GM18502 (cell line): ENCODE measurements at regions not wholly inside any gene's neighbourhood (a gene's known extent, or its start where the extent isn't known, plus 50 kb on each side); places are given as distances from the start of the nearest gene placed in this dataset.

Source experiments
- ATAC-seq: cut with Tn5 transposase; IDR thresholded peaks from one replicate; pipeline ENCODE4 v1.9.1; 2021; ENCODE audit warnings: mild to moderate bottlenecking; ENCODE audit not compliant: unreplicated experiment, poor library complexity

- no peak for ATAC-seq
These were observed 428.0 kb upstream of the ARHGEF26 start for GRCh38 chr3:153693207-153693606.

DNA sequence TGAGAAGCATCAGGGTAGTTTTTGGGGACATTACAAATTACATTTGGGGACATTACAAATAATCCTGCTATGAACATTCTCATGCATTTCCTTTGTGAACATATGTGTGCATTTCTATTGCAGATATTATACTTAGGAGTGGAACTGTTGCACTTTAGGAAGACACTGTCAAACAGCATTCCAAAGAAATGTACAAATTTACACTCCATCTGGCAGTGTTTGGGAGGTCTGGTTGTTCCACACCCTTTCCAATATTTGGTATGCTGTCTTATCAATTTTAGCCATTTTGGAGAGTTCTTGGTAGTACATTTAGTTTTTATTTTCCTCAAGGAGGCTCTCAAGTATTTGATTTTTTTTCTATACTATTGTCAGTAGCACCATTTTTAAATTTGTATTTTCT lies 419.1 kb upstream of the ARHGEF26 start:
- no peak for ATAC-seq

- no peak for ATAC-seq
These were observed 417.1 kb upstream of the ARHGEF26 start for GRCh38 chr3:153704115-153704514.

DNA sequence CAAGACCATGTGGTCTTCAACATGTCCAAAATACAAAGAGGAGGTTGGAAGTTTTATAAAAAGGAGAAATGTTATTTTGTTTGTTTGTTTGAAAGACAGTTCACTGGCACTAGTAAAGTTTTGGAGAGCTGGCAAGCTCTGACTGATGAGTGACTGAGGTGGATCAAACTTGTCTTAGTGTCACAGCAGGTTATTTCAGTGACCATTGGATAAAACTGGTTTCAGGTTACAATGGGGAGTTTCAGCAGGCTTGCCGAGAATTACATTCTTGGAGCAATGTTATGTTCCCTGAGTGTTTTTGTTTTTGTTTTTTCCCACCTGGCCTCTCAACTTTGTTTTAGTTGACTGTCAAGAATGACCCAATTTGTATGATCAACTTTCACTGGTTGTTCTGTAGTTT lies 414.5 kb upstream of the ARHGEF26 start:
- ATAC-seq: no peak

GRCh38 chr3:153714016-153714415 lies 407.2 kb upstream of the ARHGEF26 start:
- ATAC-seq: no peak

DNA sequence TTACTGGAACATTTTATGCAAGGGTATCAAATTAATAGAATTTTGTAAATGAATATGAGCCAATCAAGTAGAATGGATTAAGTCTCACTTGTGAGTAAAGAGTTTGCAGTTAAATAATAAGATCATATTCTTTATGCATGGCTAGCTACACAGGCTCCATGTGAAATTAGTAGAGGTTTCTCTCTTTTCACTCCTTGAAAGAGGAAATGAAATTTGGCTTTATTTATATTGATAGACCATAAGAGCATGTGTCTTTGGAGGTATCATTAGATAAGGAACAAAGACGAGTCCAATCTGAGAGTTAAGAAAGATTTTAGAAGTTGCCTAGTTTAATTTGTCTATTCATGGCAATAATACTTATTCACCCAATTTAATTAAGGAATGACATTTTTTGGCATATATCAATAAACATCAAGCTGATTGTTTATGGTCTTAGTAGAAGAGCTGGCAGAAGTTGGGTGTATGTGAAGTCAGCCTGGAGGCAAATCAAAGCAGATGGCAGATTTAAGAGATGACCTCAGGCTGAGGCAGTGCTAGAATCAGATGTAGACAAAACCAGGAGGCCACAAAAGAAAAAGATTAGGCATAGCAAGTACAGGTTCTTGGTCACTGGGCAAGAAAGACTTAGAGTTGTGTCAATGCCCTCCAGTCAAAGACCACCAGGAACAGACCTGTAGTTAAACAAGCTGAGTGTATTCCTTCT lies 406.5 kb upstream of the ARHGEF26 start:
- peak; percentile 58 for ATAC-seq

DNA sequence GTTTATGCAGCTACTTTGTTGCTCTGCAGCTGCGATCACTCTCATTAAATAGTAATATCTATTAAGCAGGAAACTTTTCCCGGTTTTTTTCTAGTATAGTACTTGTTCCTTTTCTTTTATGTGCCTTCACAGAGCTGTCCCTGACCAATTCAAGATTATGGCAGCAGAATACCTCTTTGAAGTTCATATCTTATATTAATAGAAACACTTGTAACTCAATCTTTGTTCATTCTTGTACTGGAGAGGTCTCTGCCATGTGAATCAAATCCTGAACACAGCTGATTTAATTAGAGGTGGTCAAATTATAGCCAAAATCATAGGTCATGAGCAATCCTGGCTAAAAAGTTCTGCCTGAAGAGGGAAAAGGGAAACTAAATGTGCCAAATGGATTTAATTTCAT lies 399.0 kb upstream of the ARHGEF26 start:
- ATAC-seq: no peak

- ATAC-seq: no peak
These were observed 390.1 kb upstream of the ARHGEF26 start for GRCh38 chr3:153731071-153731470.

DNA sequence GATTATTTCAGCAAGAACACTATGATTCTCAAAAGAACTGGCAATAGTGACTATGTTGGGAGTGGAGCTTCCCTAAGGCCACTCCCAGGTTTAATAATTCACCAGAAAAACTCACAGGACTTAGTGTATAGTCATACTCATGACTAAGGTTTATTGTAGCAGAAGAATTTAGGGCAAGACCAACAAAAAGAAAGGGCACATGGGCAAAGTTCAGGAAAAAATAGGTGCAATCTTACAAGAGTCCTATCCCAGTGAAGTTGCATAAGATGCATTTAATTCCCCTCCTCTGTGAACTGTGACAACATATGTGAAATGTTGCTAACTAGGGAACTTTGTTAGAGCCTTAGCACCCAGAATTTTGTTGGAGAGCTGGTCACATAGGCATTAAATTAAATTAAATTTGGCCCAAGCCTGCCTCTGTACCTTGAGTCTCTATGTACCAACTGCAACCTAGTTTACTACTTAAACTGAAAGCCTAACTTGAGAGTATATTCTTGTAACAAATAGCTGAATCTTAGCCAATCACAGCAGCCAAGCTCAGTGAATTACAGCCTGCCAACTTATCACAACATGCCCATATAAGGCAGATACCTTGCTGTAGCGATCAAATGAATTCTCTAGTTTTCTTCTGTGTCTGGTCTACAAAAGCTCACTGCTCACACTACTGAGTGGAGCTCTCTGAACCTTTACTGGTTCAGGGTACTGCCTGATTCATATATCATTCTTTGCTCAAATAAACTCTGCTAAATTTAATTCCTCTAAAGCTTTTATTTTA lies 386.2 kb upstream of the ARHGEF26 start:
- ATAC-seq: no peak

DNA sequence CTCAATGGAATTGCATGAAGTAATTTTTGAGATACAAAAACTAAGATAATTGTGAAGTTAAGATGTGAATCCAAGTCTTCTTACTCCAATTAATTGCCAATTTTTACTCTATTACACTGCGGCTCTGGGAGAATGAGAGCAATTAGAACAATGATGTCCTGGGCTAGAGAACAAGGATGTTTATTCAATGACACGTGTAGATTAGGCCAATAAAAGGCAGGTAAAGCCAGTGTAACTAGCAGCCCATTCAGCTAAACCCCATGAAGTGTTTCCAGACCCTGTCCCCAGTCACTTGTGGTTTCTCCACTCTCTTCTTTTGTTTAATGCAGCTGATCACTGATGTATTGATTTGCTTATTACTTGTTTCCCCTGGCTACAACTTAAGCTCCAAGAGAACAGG lies 381.1 kb upstream of the ARHGEF26 start:
- no peak for ATAC-seq

DNA sequence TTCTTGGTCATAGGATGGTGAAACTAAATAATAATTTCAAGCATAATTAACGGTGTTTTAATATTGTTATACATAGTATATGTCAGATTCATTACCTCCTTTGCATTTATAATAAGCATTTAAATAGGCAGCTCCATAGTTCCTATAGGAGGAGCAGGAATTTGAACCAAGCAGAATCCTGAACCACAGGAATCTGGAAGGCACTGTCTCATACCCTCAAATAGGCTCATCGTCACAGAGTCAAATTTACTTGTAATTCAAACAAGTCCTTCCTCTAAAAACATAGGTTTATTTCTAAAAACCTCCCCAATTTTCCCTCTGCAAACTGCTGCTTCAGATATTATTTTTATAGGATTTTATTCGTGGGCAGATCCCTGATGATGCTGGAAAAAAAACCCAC lies 376.3 kb upstream of the ARHGEF26 start:
- ATAC-seq: no peak

GRCh38 chr3:153746211-153746610 lies 375.0 kb upstream of the ARHGEF26 start:
- no peak for ATAC-seq

- ATAC-seq: no peak
These were observed 372.1 kb upstream of the ARHGEF26 start for GRCh38 chr3:153749070-153749610.

GRCh38 chr3:153752405-153753027 lies 368.7 kb upstream of the ARHGEF26 start:
- ATAC-seq: no peak

GRCh38 chr3:153753035-153753434 lies 368.2 kb upstream of the ARHGEF26 start:
- no peak for ATAC-seq

DNA sequence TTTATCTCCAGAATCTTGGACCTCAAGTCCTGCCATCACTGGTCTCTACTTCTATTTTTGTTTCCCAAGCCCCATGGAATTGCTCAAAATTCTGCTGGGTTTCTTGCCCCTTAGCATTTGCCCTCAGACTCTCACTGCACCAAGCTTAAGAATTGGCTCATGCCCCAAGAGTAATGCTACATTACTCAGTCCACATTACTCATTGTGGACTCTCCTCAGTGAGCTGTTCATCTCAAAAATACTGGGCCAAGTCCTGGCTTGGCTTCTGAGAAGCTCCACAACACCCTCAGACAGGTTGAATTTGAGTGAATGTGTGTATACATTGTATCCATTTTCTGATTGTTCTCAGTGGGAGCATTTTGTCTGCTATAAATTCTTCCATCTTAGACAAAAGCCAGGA lies 364.4 kb upstream of the ARHGEF26 start:
- no peak for ATAC-seq

DNA sequence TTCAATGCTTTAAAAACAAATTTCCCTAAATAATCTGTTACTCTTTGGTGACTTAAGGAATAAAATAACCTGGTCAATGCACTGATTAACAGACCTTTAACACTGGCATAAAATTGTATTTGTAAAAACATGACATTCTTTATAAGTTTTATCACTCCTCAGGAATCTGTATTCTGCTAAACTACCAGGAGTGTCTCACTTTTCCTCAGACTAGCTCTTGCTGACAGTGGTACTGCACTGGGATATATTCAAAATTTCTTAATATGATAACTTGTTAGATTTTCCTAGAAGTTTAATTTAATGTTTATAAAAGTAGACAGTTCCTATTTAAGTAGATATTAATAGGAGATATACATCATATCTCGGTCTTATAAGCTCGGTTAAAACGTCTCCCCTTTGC lies 363.4 kb upstream of the ARHGEF26 start:
- ATAC-seq: no peak

- no peak for ATAC-seq
These were observed 360.2 kb upstream of the ARHGEF26 start for GRCh38 chr3:153760948-153761347.

- ATAC-seq: no peak
These were observed 358.6 kb upstream of the ARHGEF26 start for GRCh38 chr3:153762411-153763235.
